ENCODE measurements at regions not wholly inside any gene's neighbourhood (a gene's known extent, or its start where the extent isn't known, plus 50 kb on each side); places are given as distances from the start of the nearest gene placed in this dataset.

DNA sequence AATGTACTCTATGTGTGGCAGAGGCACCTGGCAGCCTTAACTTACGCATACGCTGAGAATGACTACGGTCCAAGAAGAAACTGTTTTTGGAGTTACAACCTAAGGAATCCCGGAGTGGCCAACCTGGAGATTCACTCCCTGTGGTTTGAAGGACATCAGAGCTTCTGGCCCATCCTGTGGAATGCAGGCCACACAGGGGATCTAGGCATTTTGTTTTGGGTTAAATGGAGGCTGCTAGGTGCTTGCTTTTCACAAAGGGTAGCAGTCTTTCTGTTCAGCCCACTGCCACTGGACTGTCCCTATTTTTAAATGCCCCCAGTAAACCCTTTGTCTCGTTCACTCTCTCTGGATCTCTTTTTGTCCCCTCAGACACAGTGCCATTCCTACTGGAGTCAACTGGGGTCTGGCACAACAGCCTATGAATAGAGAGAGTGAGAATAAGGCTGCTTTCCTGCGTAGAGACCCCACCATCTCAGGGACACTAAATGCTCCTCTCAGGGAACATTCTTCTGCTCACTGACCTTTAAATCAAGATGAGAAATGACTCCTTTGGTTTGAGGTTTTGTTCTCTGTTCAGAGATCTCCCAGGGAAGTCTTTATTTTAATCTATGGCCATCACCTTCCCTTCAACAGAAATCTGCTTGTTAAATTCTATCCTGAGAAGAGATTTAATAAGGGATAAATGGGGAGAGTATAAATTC, 124.9 kb downstream of the B3GNT2 start:
- no peak for TF ChIP-seq POLR2A (IDR thresholded peaks at IDR 0.05)
- TF ChIP-seq, protein P1, sequence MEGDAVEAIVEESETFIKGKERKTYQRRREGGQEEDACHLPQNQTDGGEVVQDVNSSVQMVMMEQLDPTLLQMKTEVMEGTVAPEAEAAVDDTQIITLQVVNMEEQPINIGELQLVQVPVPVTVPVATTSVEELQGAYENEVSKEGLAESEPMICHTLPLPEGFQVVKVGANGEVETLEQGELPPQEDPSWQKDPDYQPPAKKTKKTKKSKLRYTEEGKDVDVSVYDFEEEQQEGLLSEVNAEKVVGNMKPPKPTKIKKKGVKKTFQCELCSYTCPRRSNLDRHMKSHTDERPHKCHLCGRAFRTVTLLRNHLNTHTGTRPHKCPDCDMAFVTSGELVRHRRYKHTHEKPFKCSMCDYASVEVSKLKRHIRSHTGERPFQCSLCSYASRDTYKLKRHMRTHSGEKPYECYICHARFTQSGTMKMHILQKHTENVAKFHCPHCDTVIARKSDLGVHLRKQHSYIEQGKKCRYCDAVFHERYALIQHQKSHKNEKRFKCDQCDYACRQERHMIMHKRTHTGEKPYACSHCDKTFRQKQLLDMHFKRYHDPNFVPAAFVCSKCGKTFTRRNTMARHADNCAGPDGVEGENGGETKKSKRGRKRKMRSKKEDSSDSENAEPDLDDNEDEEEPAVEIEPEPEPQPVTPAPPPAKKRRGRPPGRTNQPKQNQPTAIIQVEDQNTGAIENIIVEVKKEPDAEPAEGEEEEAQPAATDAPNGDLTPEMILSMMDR (IDR thresholded peaks at IDR 0.05), result no peak
